Right ventricle myocardium superior (tissue), 1 donor: ENCODE measurements at regions not wholly inside any gene's neighbourhood (a gene's known extent, or its start where the extent isn't known, plus 50 kb on each side); places are given as distances from the start of the nearest gene placed in this dataset.
"Not testable (repeated sequence)": the region's sequence is repeated elsewhere in the genome, so short reads cannot be mapped to it uniquely, and the experiment has no call there.

Experiments
- ATAC-seq: fragments of 200-7000 bp; cut with Tn5 transposase; one replicate; pipeline ENCODE4 v1.9.1; 2020; ENCODE audit warnings: mild to moderate bottlenecking; ENCODE audit not compliant: poor library complexity
- DNase-seq: peaks from one replicate; pipeline ENCODE4 v3.0.0-alpha.2; 2020
- intact Hi-C: fragments of 100-400 bp; cut with DNase I; formaldehyde crosslinking; loops from one replicate; pipeline ENCODE4 v1.11.2; 2022
- donor health status: DM: no; HTN: yes; CAD: no; lungs with severe emphysema.

DNA sequence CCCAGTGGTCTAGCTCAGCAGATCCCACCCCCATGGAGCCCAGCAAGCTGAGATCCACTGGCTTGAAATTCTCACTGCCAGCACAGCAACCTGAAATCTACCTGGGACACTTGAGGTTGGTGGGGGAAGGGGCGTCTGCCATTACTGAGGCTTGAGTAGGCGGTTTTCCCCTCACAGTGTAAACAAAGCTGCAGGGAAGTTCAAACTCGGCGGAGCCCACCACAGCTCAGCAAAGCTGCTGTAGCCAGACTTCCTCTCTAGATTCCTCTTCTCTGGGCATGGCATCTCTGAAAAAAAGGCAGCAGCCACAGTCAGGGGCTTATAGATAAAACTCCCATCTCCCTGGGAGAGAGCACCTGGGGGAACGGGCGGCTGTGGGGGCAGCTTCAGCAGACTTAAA is 457.9 kb downstream of the ZNF674 start:
- intact Hi-C loops, ATAC-seq, DNase-seq: not testable (repeated sequence)

GRCh38 chrX:46080121-46080520 is 465.1 kb downstream of the ZNF674 start:
- ATAC-seq, DNase-seq, intact Hi-C loops: not testable (repeated sequence)

- intact Hi-C loops: no loop called here
- ATAC-seq (no peak), DNase-seq (no peak)
These were observed 472.4 kb downstream of the ZNF674 start for GRCh38 chrX:46072791-46073190.

DNA sequence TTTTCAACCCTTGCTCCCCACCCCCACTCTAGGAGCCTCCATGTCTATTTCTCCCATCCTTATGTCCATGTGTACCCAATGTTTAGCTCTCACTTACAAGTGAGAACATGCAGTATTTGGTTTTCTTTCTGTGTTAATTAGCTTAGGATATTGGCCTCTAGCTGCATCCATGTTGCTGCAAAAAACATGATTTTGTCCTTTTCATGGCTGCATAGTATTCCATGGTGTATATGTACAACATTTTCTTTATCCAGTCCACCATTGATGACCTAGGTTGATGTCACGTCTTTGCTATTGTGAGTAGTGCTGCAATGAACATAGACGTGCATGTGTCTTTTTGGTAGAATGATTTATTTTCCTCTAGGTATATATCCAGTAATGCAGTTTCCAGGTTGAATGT is 472.8 kb downstream of the ZNF674 start:
- intact Hi-C loops: no loop called here
- DNase-seq (no peak), ATAC-seq (no peak)

- DNase-seq: no peak
- ATAC-seq: no peak
- intact Hi-C loops: no loop called here
These were observed 474.8 kb downstream of the ZNF674 start for GRCh38 chrX:46070421-46070820.

- DNase-seq (no peak), ATAC-seq (no peak)
- intact Hi-C loops: no loop called here
These were observed 485.9 kb downstream of the ZNF674 start for GRCh38 chrX:46059316-46059715.

DNA sequence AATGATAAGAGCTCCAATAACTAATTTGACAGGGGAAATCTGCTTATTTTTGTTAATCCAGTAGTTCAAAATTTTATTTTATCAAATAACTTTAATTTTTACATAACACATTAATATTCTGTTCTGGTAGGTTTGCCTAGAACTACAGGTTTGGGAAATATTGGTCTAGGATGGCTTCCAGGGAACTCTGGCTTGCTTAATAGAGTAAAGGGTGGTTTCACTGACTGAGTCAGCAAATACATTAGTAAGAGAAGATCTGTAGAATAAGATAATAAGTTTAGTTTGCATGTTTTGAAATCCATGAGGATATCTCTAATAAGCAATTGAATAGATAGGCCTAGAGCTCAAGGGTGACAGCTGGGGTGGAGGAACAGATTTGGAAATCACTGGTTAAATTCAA is 500.7 kb downstream of the ZNF674 start:
- DNase-seq (no peak), ATAC-seq (no peak)
- intact Hi-C loops: no loop called here

DNA sequence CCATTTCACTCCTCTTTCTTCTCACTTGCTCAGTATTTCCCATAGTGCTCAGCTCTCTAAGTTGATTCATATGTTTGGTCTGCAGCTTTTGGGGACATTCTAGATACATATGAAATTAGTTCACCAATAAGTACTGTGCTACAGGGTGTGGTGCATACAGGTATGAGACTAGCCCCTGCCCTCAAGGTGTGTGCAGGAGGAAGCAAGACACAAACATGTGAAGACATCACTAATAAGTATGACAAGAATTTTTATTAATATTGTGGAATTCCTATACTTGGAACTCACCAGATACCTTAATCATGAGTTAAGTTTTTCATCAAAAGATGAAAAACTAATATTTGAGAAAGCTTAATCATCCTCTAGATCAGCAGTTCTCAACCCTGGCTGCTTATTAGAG is 505.2 kb downstream of the ZNF674 start:
- ATAC-seq (no peak), DNase-seq (no peak)

GRCh38 chrX:46039526-46039925 is 505.7 kb downstream of the ZNF674 start:
- no peak for ATAC-seq
- intact Hi-C loops: no loop called here

More for the DNA sequence above, 505.2 kb downstream of the ZNF674 start:
- intact Hi-C loops: no loop called here

DNA sequence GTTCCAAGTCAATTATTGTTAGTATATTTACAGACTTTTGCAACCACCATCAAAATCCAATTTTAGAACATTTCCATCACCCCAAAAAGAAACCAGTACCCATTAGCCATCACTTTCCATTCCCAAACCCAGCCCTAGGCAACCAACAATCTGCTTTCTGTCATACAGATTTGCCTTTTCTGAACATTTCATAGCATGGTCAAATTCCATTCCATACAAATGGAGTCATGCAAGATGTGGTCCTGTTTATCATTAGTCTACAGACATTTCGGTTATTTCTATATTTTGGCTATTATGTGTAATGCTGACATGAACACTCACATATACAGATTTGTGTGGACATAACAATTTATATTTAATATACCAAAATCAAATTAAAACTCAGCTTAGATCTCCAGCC is 508.7 kb downstream of the ZNF674 start:
- ATAC-seq (no peak), DNase-seq (no peak)
- intact Hi-C loops: no loop called here

More at GRCh38 chrX:46039526-46039925, 505.7 kb downstream of the ZNF674 start:
- no peak for DNase-seq

DNA sequence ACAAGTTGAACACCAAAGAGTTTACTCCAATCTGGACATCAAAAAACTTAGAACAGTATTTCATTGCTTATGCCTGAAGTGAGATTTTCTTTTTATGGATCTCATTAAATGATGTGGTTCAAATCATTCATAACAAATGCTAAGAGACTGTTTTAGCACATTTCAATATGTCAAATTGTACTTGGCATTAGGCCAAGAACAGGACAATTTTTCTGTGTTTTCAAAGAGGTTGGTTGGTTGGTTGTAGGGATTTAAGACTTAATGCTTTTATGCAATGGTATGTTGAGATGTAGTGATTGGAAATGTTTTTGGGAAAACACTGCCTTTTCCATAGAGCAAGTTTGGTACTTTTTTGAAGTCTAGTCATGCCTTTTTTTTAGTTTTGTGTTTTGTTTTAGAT is 510.4 kb downstream of the ZNF674 start:
- DNase-seq: no peak
- intact Hi-C loops: no loop called here
- ATAC-seq: no peak

DNA sequence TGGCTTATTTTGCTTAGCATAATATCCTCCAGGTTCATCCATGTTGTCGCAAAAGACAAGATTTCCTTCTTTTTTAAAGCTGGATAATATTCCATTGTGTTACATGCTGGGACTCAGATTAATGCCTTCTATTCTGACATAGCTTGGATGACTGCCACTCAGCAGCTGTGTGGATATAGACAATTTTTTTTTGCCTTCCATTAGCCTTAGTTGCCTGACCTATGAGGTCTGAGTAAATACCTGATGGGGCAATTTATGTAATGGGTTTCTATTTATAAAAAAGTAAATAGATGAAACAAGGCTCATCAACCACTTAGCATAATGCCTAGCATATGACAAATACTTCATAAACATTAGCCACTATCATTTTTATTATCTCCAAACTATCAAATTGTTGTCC is 515.4 kb downstream of the ZNF674 start:
- intact Hi-C loops: no loop called here
- ATAC-seq: no peak
- DNase-seq: no peak

GRCh38 chrX:46016296-46016695 is 528.9 kb downstream of the ZNF674 start:
- DNase-seq: no peak
- no peak for ATAC-seq
- intact Hi-C loops: no loop called here

- DNase-seq: no peak
- intact Hi-C loops: no loop called here
- ATAC-seq: no peak
These were observed 529.6 kb downstream of the ZNF674 start for GRCh38 chrX:46015653-46016052.

GRCh38 chrX:45992402-45993123 is 552.7 kb downstream of the ZNF674 start:
- DNase-seq (no peak), ATAC-seq (no peak)
- intact Hi-C loops: no loop called here

DNA sequence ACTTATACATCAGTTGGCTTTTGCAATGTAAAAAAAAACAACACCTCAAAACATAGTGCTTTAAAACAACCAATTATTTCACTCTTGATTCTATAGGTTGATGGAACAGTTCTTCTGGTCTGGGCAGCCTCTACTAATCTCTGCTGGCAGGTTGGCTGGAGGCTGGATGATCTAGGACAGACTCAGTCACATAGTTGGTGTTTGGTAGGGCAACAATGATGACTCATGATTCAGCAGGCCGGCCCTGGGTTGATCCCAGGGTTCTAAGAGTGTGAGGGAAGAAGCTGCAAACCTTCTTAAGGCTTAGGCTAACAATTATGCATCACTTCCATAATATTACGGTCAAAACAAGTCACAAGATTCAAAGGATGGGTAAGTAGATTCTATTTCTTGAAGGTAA is 558.2 kb downstream of the ZNF674 start:
- DNase-seq: no peak
- no peak for ATAC-seq
- intact Hi-C loops: no loop called here

GRCh38 chrX:45986081-45986480 is 559.1 kb downstream of the ZNF674 start:
- intact Hi-C loops: no loop called here
- no peak for DNase-seq
- no peak for ATAC-seq

DNA sequence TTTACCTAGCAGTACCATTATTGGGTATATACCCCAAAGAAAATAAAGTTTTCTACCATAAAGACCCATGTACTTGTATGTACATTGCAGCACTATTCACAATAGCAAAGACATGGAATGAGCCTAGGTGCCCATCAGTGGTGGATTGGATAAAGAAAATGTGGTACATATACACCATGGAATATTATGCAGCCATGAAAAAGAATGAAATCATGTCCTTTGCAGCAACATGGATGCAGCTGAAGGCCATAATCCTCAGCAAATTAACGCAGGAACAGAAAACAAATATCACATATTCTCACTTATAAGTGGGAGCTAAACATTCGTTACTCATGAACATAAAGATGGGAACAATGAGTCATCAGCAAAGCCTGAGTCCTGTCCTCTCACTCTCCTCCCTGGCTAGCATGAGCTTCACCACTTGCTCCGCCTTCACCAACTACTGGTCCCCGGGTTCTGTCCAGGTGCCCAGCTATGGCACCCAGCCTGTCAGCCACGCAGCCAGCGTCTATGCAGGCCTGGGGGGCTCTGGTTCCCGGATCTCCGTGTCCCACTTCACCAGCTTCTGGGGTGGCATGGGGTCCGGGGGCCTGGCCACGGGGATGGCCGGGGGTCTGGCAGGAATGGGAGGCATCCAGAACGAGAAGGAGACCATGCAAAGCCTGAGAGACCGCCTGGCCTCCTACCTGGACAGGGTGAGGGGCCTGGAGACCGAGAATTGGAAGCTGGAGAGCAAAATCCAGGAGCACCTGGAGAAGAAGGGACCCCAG is 562.1 kb downstream of the ZNF674 start:
- DNase-seq, intact Hi-C loops, ATAC-seq: not testable (repeated sequence)

DNA sequence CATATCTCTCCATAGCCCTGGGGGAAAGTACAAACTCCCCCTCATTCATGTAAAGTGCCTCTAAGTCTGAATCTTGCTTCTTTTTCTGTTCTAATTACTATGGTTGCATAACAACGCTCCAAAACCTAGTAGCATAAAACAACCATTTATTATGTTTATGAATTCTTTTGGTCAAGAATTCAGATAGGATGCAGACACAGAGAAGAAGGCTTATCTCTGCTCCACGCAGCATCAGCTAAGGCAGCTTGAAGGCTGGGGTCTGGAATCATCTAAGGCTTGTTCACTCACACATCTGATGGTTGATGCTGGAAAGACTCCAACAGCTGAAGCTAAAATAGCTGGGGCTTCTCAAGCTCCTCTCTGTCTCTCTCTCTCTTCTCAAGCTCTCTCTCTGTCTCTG is 564.5 kb downstream of the ZNF674 start:
- no peak for ATAC-seq
- intact Hi-C loops: no loop called here
- DNase-seq: no peak

GRCh38 chrX:45975633-45976032 is 569.6 kb downstream of the ZNF674 start:
- no peak for DNase-seq
- intact Hi-C loops: no loop called here
- ATAC-seq: no peak
